ENCODE measurements at regions not wholly inside any gene's neighbourhood (a gene's known extent, or its start where the extent isn't known, plus 50 kb on each side); places are given as distances from the start of the nearest gene placed in this dataset.

- ChIA-PET CTCF (no interaction called here), POLR2A (no interaction called here), SMC1A (ENCODE audit: uncharacterized antibody, unreplicated experiment) (no interaction called here), RAD21 (ENCODE audit: unreplicated experiment) (no interaction called here)
- Histone ChIP-seq H3K9ac (ENCODE audit: control insufficient read depth, insufficient read depth, low read length) (no peak overlapping the region), H3K36me3 (ENCODE audit: control insufficient read depth in 2 of 2, insufficient read depth in 2 of 2, low read length in 1 of 2) (no peaks in the 10 kb centered on the region), H3K27ac (ENCODE audit: control insufficient read depth, insufficient read depth) (no peak overlapping the region), H3K9me3 (replicated peaks; ENCODE audit: control insufficient read depth, insufficient read depth, low read length) (no peaks in the 10 kb centered on the region), H3K4me2 (ENCODE audit: control insufficient read depth, insufficient read depth) (no peak overlapping the region), H3K4me1 (ENCODE audit: control insufficient read depth, insufficient read depth, low read length) (no peaks in the 10 kb centered on the region), H3K79me2 (ENCODE audit: control insufficient read depth, insufficient read depth, low read length) (no peaks in the 10 kb centered on the region), H3K4me3 (no peak overlapping the region), H2AFZ (ENCODE audit: control insufficient read depth, low read depth, low read length) (no peak overlapping the region), H3K27me3 (replicated peaks in 1 of 2; ENCODE audit: control insufficient read depth in 2 of 2, insufficient read depth in 2 of 2, low read length in 1 of 2) (no peaks in the 10 kb centered on the region), H4K20me1 (ENCODE audit: control insufficient read depth, insufficient read depth) (no peaks in the 10 kb centered on the region)
- ATAC-seq (no peak), FAIRE-seq (no peak), DNase-seq (ENCODE audit: low read depth, low spot score) (no peak)
- BruUV-seq (replicated peaks), result no TSS peak
- WGBS (ENCODE audit: insufficient coverage, insufficient replicate concordance, low lambda C conversion rate, missing lambda C conversion rate), result 41% methylated on average over 4 of the region's 4 CpGs
- intact Hi-C loops (cut with micrococcal nuclease; ENCODE audit: unreplicated experiment), result no loop called here
- in situ Hi-C loops (cut with MboI), result no loop called here
- no peak for TF ChIP-seq SIN3A (IDR thresholded peaks at IDR 0.05; ENCODE audit: low read depth, low read length)
- TF ChIP-seq, protein P1, sequence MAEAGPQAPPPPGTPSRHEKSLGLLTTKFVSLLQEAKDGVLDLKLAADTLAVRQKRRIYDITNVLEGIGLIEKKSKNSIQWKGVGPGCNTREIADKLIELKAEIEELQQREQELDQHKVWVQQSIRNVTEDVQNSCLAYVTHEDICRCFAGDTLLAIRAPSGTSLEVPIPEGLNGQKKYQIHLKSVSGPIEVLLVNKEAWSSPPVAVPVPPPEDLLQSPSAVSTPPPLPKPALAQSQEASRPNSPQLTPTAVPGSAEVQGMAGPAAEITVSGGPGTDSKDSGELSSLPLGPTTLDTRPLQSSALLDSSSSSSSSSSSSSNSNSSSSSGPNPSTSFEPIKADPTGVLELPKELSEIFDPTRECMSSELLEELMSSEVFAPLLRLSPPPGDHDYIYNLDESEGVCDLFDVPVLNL (IDR thresholded peaks at IDR 0.05; ENCODE audit: low read depth, low read length), result no peak
- no peak for TF ChIP-seq POU2F2 (IDR thresholded peaks at IDR 0.05; ENCODE audit: borderline replicate concordance, low read depth, low read length)
- no peak for TF ChIP-seq BCL3 (IDR thresholded peaks at IDR 0.05; ENCODE audit: borderline replicate concordance, insufficient read depth, low read depth, low read length, poor library complexity, severe bottlenecking)
- TF ChIP-seq EGR1 (IDR thresholded peaks at IDR 0.05; ENCODE audit: borderline replicate concordance in 1 of 2, low read depth in 2 of 2, low read length in 2 of 2), result no peak
- no peak for TF ChIP-seq FOXM1 (IDR thresholded peaks at IDR 0.05; ENCODE audit: low read depth, low read length)
- TF ChIP-seq SKIL (IDR thresholded peaks at IDR 0.05; ENCODE audit: low read depth, poor library complexity, severe bottlenecking), result no peak
- TF ChIP-seq RELA (IDR thresholded peaks at IDR 0.05; ENCODE audit: borderline replicate concordance, partially characterized antibody), result no peak
- TF ChIP-seq GATAD2B (conservative IDR thresholded peaks at IDR 0.05; ENCODE audit: low read depth), result no peak
- no peak for TF ChIP-seq NFXL1 (IDR thresholded peaks at IDR 0.05; ENCODE audit: borderline replicate concordance)
- TF ChIP-seq, protein P2, sequence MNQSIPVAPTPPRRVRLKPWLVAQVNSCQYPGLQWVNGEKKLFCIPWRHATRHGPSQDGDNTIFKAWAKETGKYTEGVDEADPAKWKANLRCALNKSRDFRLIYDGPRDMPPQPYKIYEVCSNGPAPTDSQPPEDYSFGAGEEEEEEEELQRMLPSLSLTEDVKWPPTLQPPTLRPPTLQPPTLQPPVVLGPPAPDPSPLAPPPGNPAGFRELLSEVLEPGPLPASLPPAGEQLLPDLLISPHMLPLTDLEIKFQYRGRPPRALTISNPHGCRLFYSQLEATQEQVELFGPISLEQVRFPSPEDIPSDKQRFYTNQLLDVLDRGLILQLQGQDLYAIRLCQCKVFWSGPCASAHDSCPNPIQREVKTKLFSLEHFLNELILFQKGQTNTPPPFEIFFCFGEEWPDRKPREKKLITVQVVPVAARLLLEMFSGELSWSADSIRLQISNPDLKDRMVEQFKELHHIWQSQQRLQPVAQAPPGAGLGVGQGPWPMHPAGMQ (IDR thresholded peaks at IDR 0.05; ENCODE audit: borderline replicate concordance), result no peak
- no peak for TF ChIP-seq ZNF687 (IDR thresholded peaks at IDR 0.05)
Measured at GRCh38 chr12:63006536-63006935, 71.6 kb upstream of the PPM1H start.
